ENCODE measurements at regions not wholly inside any gene's neighbourhood (a gene's known extent, or its start where the extent isn't known, plus 50 kb on each side); places are given as distances from the start of the nearest gene placed in this dataset.

GRCh38 chr7:142582351-142582750 lies 166.9 kb upstream of the PRSS1 start:
- no peak for TF ChIP-seq POLR2AphosphoS5 (IDR thresholded peaks at IDR 0.05; ENCODE audit: low read depth, low read length)
- no peak for TF ChIP-seq POLR2A (IDR thresholded peaks at IDR 0.05; ENCODE audit: low read depth, low read length)

All from GM12892 (cell line).